ENCODE measurements at regions not wholly inside any gene's neighbourhood (a gene's known extent, or its start where the extent isn't known, plus 50 kb on each side); places are given as distances from the start of the nearest gene placed in this dataset.

GRCh38 chr5:157917899-157918809 is 59.2 kb upstream of the CLINT1 start:
- H3K27me3 ChIP-seq: no peaks in the 10 kb centered on the region
- H3K9me3 ChIP-seq: no peaks in the 10 kb centered on the region
- peak in 1 of 2 donors; percentile 79 for DNase-seq (ENCODE audit: low spot score in 2 of 2)
- H3K27ac ChIP-seq: peak overlapping the region; percentile 23
- no peaks in the 10 kb centered on the region for H3K36me3 ChIP-seq
- no peak overlapping the region for H3K4me3 ChIP-seq
- H3K4me1 ChIP-seq: peaks cover 69% of the 10 kb centered on the region
- TF ChIP-seq CTCF (IDR thresholded peaks at IDR 0.05): peak in 1 of 2 donors; percentile 39
- no peak for TF ChIP-seq POLR2A (IDR thresholded peaks at IDR 0.05)
- TF ChIP-seq EP300 (IDR thresholded peaks at IDR 0.05): no peak
- TF ChIP-seq POLR2AphosphoS5 (IDR thresholded peaks at IDR 0.05): no peak
- WGBS: 38% methylated on average over 8 of the region's 8 CpGs

GRCh38 chr5:157917491-157917890 is 58.5 kb upstream of the CLINT1 start:
- no peaks in the 10 kb centered on the region for H3K27me3 ChIP-seq
- H3K4me3 ChIP-seq: no peak overlapping the region
- peaks cover 70% of the 10 kb centered on the region for H3K4me1 ChIP-seq
- no peak for TF ChIP-seq POLR2A (IDR thresholded peaks at IDR 0.05)
- TF ChIP-seq CTCF (IDR thresholded peaks at IDR 0.05): no peak
- TF ChIP-seq POLR2AphosphoS5 (IDR thresholded peaks at IDR 0.05): no peak
- no peak for TF ChIP-seq EP300 (IDR thresholded peaks at IDR 0.05)
- no peaks in the 10 kb centered on the region for H3K36me3 ChIP-seq
- no peaks in the 10 kb centered on the region for H3K9me3 ChIP-seq
- no peak overlapping the region for H3K27ac ChIP-seq
- DNase-seq (ENCODE audit: low spot score in 2 of 2): no peak

- Histone ChIP-seq H3K9me3 (no peaks in the 10 kb centered on the region), H3K4me1 (peaks cover 70% of the 10 kb centered on the region), H3K36me3 (no peaks in the 10 kb centered on the region), H3K27me3 (no peaks in the 10 kb centered on the region), H3K4me3 (no peak overlapping the region), H3K27ac (no peak overlapping the region)
- TF ChIP-seq POLR2A (IDR thresholded peaks at IDR 0.05) (no peak), POLR2AphosphoS5 (IDR thresholded peaks at IDR 0.05) (no peak), CTCF (IDR thresholded peaks at IDR 0.05) (no peak), EP300 (IDR thresholded peaks at IDR 0.05) (no peak)
- WGBS: 29% methylated on average over 4 of the region's 4 CpGs
- DNase-seq (ENCODE audit: low spot score in 2 of 2): peak in 1 of 2 donors; percentile 67
Observed at GRCh38 chr5:157915638-157916037, 56.7 kb upstream of the CLINT1 start.

GRCh38 chr5:157914151-157914788 is 55.3 kb upstream of the CLINT1 start:
- peaks cover 60% of the 10 kb centered on the region for H3K4me1 ChIP-seq
- peak overlapping the region; percentile 71 for H3K27ac ChIP-seq
- H3K4me3 ChIP-seq: no peak overlapping the region
- TF ChIP-seq CTCF (IDR thresholded peaks at IDR 0.05) (no peak), POLR2A (IDR thresholded peaks at IDR 0.05) (no peak), EP300 (IDR thresholded peaks at IDR 0.05) (no peak)
- DNase-seq (ENCODE audit: low spot score in 2 of 2): no peak
- H3K36me3 ChIP-seq: no peaks in the 10 kb centered on the region
- no peaks in the 10 kb centered on the region for H3K27me3 ChIP-seq
- 69% methylated on average over 7 of the region's 7 CpGs for WGBS
- no peaks in the 10 kb centered on the region for H3K9me3 ChIP-seq

GRCh38 chr5:157913575-157913974 is 54.6 kb upstream of the CLINT1 start:
- no peak for DNase-seq (ENCODE audit: low spot score in 2 of 2)
- Histone ChIP-seq H3K27ac (peak overlapping the region; percentile 71), H3K27me3 (no peaks in the 10 kb centered on the region), H3K9me3 (no peaks in the 10 kb centered on the region), H3K4me1 (peaks cover 53% of the 10 kb centered on the region), H3K4me3 (no peak overlapping the region), H3K36me3 (no peaks in the 10 kb centered on the region)
- WGBS: 66% methylated on average over 2 of the region's 2 CpGs
- TF ChIP-seq EP300 (IDR thresholded peaks at IDR 0.05) (no peak), POLR2AphosphoS5 (IDR thresholded peaks at IDR 0.05) (no peak), CTCF (IDR thresholded peaks at IDR 0.05) (no peak), POLR2A (IDR thresholded peaks at IDR 0.05) (no peak)
